Urothelium cell line (cell line): ENCODE measurements at regions not wholly inside any gene's neighbourhood (a gene's known extent, or its start where the extent isn't known, plus 50 kb on each side); places are given as distances from the start of the nearest gene placed in this dataset.
A peak's percentile ranks its signal among the peaks of the same experiment; 100 is the strongest.
"Not testable (repeated sequence)": the region's sequence is repeated elsewhere in the genome, so short reads cannot be mapped to it uniquely, and the experiment has no call there.

ENCODE experiments used
- DNase-seq: peaks from one replicate; pipeline ENCODE4 v3.0.0; 2011; ENCODE audit warnings: low spot score, mixed read lengths
- FAIRE-seq: peaks from 2 replicates; lab custom pipeline; 2011; peaks lifted over from hg19 to GRCh38; lab: Jason Lieb, UNC

GRCh38 chr1:60950224-60951063, 131.9 kb upstream of the NFIA start:
- DNase-seq (no peak), FAIRE-seq (no peak)

DNA sequence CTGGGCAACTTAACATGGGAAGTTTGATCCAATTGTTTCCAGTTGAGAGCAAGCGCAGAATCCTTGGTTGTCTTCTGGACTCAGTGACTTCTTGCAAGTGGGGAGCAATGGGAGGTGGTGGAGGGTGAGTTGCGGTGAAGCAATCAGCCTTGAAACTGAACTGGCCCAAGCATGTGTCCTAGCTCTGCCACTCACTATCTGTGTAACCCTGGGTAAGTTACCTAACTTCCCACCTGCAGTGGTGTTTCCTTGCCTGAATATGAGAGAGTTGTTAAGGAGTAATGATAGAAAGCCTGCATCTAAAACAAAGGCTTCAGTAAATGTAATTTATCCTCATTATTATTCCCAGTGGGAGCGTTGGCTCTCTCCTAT, 132.5 kb upstream of the NFIA start:
- no peak for FAIRE-seq
- no peak for DNase-seq

DNA sequence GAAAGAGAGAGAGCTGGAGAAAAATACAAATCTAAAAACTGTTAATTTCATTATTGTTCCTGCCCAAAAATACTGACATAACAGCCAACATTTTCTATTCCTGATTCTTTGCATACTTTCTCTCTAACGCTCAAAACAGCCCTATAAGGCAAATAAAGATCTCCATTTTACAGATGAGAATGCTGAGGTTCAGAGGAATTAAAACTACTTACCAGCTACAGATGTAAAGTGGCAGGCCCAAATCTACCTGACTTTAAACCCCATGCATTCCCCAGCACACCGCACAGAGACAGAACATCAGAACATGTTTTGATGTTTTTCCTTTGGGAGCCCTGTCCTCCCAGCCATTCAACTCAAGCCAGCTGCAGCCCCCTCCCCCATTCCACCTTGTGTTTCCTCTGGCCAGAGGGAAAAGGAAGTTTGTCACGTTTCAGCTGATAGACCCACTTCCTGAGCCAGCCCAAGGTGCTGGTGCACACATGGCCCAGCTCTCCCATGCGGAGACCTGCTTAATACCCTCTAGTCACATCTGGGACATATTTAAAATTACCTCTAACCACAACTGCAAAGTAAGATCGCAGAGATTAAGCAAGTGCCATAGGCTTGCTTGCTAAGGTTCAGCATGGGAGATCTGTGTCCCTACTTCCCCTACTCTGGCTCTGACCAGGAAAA, 133.1 kb upstream of the NFIA start:
- no peak for FAIRE-seq
- no peak for DNase-seq

DNA sequence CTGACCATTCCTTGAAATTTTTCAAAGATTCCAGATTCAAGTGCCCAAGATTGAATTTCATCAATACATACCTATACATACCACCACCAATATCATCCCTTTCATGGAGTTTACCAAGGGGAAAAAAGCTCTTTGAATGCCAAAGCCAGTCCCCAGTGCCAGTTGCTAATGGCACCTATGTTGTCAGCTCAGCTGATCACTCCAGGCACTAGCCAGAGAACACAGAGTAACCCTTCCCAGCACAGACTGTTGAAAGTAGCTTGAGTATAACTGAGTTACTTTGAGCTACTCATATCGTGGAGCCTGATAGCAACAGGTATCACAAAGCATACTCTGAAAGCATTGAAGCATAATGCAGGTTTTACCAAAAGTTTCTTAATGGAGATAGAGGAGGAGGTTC, 133.9 kb upstream of the NFIA start:
- DNase-seq (no peak), FAIRE-seq (no peak)

- FAIRE-seq (no peak), DNase-seq (no peak)
Measured at GRCh38 chr1:60947367-60947766, 135.0 kb upstream of the NFIA start.

DNA sequence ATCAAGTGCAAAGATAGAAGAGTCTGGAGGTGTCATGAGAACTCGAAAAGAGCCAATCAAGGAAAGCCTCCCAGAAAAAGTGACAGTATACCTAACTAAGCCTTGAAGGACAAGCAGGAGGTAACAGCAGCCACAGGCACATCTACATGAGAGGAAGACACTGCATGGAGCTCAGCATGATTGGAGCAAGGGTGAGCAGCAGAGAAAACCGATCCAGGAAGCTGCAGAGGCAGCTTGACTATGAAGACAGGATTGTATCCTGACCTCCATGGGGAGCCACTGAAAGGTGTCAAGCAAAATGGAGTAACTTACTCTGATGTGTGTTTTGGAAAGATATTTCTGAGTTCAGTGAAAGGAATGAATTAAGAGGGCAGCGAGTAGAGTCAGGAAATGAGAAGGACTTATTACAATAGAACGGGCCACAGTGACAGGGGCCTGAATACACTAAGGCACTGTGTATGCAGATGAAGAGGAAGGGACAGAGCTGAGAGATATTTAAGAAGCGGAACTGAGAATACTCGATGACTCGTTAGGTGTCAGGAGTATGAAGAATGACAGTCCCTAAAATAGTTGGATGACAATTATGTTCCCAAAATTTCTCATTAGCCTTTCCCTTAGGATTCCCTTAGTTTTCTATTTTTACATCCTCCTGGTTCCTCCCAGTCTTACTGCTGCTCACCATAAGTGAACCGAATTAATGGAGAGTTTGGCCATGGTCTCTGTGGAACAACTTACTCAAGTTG, 139.3 kb upstream of the NFIA start:
- no peak for DNase-seq
- no peak for FAIRE-seq

GRCh38 chr1:60942291-60942690, 140.1 kb upstream of the NFIA start:
- peak; percentile 42 for DNase-seq
- no peak for FAIRE-seq

DNA sequence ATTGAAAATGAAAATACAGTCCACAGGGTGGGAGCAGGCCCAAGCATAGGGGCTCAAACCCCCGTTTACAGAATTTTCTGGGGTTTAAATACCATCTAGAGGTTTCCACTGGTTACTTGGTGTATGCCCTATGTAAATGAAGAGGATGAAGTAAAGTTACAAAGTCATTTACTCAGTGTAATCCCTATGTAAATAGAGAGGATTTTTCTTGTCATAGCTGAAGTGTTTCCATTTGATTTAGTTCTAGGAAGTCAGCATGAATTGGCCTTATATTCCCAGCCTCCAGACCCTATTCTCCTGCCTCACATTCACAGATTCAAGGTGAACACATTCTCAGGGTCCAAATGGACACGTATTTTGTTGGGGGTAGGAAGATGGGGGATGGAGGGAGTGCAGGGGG, 141.7 kb upstream of the NFIA start:
- DNase-seq, FAIRE-seq: not testable (repeated sequence)

GRCh38 chr1:60937720-60938119, 144.6 kb upstream of the NFIA start:
- FAIRE-seq, result no peak
- no peak for DNase-seq

GRCh38 chr1:60936591-60937342, 145.6 kb upstream of the NFIA start:
- DNase-seq (no peak), FAIRE-seq (no peak)

GRCh38 chr1:60936163-60936562, 146.2 kb upstream of the NFIA start:
- FAIRE-seq (no peak), DNase-seq (no peak)

DNA sequence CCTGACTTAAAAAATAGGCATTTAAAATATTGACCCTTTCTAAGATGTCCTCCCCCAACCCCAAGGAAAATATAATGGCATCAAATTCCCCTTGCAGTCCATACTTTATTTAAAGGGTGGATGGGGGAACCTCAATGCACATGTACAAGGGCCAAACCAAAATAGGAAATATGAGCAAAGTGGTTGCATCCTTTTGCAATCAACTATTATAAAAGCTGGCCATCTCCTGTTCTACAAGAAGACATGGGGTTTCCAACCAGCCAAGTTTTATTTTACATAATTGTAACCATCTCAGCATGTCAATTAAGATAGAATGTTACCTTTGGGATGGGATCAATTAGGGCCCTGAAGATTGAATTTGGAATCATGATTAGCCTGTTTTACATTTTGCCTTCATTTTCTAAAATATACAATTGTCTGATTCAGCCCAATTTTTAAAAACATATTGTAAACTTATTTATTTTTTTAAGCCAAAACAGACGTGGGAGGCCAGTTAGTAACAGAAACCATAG, 146.7 kb upstream of the NFIA start:
- DNase-seq (no peak), FAIRE-seq (no peak)

- DNase-seq (no peak), FAIRE-seq (no peak)
Measured at GRCh38 chr1:60930130-60930529, 152.2 kb upstream of the NFIA start.

GRCh38 chr1:60924964-60925798, 157.2 kb upstream of the NFIA start:
- no peak for DNase-seq
- FAIRE-seq, result no peak

GRCh38 chr1:60924165-60924564, 158.2 kb upstream of the NFIA start:
- FAIRE-seq (no peak), DNase-seq (no peak)

GRCh38 chr1:60923389-60924087, 158.8 kb upstream of the NFIA start:
- DNase-seq (no peak), FAIRE-seq (no peak)

DNA sequence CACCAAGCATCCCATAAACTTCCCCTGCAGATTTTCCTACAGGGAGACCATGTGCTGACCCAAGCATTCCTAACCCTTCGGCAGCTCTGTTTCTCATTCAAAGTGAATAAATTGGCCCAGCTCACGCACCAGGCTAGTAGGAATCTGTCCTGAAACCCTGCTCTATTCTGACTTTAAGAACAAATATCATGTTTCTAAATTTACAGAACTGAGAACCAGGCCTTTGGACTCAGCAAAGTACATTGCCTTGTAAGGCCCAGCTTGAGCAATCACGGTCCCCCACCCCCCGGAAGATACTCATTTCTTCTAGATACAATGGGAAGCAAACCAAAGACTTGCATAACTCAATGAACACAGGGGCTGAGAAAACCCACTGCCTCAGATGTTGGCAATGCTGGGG, 160.1 kb upstream of the NFIA start:
- DNase-seq, result no peak
- no peak for FAIRE-seq

DNA sequence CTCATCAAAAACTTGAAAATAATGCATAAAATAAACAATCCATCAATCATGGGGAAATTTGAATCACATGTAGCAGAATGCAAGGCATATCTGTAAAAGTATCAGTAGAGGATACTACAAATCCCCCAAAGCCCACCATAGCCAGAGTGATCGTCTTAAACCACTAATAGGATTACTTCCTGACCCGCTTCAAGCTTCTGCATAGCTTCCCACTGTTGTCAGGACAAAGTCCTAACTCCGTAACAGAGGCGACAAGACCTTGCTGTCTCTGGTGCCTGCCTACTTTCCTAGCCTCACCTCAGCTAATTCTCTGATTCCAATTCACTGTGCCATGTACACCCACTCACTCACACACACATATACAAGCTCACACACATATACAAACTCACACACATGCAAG, 161.2 kb upstream of the NFIA start:
- FAIRE-seq (no peak), DNase-seq (no peak)

DNA sequence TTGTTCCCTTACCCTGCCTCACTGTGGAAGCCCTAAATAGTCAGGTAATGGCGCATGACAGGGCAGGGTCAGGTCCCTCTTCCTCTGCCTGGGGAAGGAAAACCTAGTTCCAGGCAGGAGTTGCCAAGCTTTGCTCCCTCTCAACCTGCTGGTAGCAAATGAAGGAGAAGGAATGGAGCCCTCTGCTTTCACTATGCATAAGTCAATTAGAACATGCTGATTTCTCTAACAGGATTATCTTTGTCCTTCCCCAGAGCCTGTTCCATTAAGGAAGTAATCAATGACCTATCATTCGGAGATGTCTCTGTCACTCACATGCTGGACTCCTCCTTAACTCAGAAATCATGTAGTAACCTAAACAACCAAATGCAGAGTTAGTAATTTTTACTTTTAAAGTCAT, 161.8 kb upstream of the NFIA start:
- no peak for FAIRE-seq
- no peak for DNase-seq
